Renal cortex interstitium (tissue), 11 donors: ENCODE measurements at regions not wholly inside any gene's neighbourhood (a gene's known extent, or its start where the extent isn't known, plus 50 kb on each side); places are given as distances from the start of the nearest gene placed in this dataset.
A peak's percentile ranks its signal among the peaks of the same experiment; 100 is the strongest.
"Not testable (repeated sequence)": the region's sequence is repeated elsewhere in the genome, so short reads cannot be mapped to it uniquely, and the experiment has no call there.

Experiments used
- DNase-seq, 11 donors: peaks; one replicate each; pipeline ENCODE4 v3.0.0-alpha.2; 2013; ENCODE audit warnings: low read depth in 9 of 11, low spot score in 4 of 11; ENCODE audit errors: extremely low read depth in 1 of 11

GRCh38 chr6:14543971-14544585 is 426.5 kb downstream of the CD83 start:
- no peak for DNase-seq

DNA sequence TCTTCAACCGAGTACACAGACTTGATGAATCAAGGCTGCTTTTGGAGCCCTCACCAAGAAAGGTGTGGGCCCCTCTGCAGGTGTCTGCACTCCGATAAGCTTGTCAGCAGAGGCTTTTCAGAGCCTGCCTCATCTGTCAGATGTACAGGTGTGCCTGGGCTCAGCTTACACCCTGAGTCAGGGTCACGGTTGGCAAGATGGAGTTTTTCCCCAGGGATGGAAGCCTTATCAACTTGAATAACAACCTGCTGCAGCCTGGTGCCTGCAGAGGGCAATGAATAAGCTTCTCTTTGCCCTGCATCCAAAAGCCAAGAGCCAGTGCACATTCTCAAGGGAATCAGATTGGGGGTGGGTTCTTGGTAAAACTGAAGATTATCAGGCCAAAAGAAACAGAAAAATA is 427.1 kb downstream of the CD83 start:
- DNase-seq, result no peak

- no peak for DNase-seq
Measured at GRCh38 chr6:14545496-14545895, 427.9 kb downstream of the CD83 start.

DNA sequence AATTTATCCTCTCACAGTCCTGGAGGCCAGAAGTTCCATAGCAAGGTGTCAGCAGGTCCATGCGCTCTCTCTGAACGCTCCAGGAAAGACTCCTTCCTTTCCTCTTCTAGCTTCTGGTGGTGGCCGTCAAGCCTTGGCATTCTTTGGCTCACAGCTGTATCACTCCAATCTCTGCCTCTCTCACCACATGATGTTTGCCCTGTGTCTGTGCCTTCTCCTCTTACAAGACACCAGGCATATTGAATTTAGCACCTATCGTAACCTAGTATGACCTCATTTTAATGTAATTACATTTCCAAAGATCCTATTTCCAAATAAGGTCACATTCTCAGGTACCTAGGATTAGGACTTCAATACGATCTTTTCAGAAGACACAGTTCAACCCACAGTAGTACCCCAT is 428.5 kb downstream of the CD83 start:
- no peak for DNase-seq

DNA sequence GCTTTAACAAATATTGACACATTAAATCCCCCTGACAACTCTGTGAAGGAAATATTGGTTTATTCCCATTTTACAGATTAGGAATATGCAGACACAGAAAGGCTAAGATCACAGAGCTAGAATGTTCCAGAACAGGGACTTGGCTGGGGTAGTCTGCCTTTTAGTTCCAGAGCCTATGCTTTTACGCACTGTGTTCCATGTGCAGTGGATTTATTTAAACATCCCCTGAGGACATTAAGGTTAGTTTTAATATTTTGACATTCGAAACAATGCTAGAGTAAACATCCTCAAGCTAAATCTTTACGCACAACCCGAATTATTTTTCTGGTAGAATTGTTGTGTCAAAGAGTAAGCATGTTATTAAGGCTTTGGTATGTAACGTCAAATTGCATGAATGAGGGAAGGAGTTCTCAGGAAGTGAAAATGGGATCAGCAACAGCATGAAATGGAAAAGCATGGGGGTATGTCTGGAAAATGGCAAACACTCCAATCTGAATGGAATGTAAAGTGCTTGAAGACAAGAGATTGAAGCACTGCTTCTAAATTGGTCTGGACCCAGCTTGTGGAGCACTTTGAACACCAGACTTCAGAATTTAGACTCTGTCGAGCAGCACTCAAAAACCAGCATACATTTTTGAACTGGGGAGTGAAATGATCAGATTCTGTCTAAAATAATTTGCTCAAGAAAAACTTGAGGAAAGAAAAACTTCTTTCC is 429.9 kb downstream of the CD83 start:
- no peak for DNase-seq

GRCh38 chr6:14549304-14549770 is 431.8 kb downstream of the CD83 start:
- no peak for DNase-seq

- DNase-seq, result no peak
Measured at GRCh38 chr6:14549871-14550270, 432.3 kb downstream of the CD83 start.

- DNase-seq, result no peak
Measured at GRCh38 chr6:14550410-14550809, 432.8 kb downstream of the CD83 start.

DNA sequence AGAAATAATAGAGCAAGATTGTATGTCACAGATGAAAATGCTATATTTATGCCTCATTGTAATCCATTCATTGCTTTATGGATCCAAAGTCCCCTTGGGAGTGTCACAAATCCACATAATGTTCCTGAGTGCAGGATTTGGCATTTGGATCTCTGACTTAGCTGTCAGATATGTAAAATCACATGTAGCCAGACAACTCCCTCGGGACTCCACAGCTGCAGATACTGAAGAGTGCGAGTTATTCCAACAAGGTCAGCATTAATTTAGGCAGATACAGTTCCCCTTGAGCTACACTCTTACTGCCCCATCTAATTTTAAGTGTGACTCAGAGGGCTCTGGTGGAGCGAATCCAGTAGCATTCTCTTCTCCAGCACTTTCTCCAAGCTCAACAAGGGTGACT is 433.2 kb downstream of the CD83 start:
- no peak for DNase-seq

- not testable (repeated sequence) for DNase-seq
Measured at GRCh38 chr6:14551601-14552000, 434.0 kb downstream of the CD83 start.

DNA sequence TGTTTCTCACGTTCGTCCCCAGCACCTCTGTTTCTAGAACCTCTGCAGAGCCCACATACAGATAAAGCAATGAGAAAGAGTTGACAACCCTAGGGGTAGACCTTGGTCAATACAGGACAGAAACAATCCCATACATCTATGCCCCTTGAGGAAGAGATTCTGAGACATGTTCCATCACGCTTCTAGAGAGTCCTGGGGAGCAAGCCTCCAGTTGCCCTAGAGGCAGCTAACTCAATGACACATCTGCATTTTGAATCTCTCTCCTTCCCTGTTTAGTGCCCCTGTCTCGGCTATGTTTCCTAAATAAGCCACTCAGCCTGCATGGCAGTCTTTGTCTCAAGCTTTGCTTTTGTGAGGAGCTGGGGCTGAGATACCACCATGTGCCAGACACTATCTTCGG is 435.3 kb downstream of the CD83 start:
- DNase-seq, result no peak

DNA sequence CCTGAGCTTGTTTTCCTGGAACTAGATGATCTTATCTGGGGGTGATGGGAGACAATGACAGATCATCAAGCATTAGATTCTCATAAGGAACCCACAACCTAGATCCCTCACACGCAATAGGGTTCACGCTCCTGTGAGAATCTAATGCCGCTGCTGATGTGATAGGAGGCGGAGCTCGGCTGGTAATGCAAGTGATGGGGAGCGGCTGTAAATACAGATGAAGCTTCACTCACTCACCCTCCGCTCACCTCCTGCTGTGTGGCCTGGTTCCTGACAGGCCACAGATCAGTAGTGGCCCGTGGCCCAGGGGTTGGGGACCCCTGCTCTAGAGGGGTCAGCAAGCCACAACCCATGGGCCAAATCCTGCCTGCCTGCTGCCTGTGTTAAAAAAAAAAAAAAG is 435.9 kb downstream of the CD83 start:
- DNase-seq, result no peak

DNA sequence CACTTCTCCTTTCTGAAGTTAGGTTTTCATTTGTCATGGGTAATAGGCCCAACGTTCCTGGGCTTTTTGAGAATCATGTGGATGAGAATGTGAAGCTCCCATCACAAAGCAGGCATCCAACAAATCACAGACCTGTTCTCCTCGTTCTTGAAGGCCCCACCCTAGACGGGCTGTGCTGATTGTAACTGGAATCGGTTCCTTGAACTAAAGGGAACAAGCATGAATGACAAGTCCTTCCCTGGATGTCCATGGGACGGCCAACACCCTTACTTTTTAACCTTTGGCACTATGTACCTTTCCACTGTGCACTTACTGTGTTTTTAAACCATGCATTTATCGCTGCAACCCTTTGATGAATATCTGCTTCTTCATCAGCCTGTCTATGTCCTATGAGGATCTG is 438.2 kb downstream of the CD83 start:
- no peak for DNase-seq

DNA sequence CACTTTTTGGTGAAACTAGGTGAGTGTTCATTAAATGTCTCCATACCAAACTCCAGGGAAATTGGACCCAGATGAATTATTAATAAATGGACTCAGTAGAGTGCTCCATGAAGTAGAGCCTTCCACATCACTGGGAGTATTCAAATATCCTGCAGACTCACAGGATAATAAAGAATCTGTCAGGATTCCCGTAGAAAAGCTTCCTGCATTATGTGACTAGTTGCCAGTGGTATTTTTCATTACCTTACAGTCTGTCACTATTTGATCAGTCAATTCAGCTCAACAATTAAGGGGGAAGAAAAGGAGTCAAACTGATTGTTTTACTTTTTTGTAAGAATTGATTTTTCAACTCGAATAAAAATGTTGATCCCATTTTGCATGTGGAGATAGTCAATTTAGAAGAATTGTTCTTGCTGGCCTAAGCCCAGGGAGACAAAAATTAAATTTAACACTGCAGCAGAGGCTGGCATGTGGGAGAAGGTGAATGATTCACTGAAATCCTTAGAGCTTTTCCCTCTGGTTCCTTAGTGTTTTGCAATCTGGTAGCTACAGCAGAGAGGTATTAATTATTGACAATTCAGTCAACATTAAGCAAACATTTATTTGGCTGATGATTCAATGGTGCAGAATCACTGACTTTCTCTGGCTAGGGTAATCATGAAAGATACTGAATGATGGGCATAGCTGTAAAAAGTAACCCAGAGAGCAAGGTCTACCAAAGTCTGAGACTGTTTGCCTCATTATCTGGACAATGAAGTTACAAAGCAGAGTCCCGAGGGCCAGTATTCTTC is 442.4 kb downstream of the CD83 start:
- peak in 3 of 11 donors; percentile 18 to 29 (median 20) for DNase-seq

DNA sequence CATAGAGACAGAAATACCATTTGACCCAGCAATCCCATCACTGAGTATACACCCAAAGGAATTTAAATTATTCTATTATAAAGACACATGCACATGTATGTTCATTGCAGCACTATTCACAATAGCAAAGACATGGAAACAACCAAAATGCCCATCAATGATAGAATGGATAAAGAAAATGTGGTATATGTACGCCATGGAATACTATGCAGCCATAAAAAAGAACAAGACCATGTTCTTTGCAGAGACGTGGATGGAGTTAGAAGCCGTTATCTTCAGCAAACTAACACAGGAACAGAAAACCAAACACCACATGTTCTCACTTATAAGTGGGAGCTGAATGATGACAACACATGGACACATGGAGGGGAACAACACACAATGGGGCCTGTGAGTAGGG is 444.0 kb downstream of the CD83 start:
- DNase-seq, result not testable (repeated sequence)

GRCh38 chr6:14567842-14568241 is 450.3 kb downstream of the CD83 start:
- DNase-seq, result no peak

DNA sequence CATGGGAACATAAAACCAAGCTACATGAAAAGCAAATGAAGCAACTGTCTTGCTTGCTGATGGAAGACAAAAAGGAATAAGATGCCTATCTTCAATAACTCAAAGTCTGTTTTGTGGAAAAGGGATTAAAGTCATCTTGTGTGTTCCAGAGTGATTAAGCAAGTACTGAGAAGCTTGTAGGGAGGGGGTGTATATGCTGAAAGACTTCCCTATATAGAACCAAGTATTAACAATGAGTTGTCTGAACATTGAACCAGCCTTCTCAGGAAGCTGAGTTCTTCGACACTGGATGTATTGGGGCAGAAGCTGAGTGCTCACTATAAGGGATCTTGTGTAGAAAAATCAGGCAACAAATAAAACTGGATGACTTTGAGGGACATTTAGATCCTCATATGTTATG is 451.8 kb downstream of the CD83 start:
- no peak for DNase-seq

DNA sequence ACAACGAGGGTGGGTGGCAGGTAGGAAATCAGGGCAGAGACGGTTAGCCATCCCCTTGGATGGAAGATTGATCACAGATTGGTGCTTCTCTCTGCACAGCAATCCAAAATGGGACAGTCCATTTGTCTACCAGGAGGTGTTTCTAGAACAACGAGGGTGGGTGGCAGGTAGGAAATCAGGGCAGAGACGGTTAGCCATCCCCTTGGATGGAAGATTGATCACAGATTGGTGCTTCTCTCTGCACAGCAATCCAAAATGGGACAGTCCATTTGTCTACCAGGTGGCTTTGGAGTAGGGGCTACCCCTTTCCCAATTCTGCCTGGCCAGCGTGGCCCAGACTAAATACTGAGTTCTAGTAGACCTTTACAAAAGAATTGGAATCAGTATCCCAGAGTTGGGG is 452.3 kb downstream of the CD83 start:
- DNase-seq, result not testable (repeated sequence)

DNA sequence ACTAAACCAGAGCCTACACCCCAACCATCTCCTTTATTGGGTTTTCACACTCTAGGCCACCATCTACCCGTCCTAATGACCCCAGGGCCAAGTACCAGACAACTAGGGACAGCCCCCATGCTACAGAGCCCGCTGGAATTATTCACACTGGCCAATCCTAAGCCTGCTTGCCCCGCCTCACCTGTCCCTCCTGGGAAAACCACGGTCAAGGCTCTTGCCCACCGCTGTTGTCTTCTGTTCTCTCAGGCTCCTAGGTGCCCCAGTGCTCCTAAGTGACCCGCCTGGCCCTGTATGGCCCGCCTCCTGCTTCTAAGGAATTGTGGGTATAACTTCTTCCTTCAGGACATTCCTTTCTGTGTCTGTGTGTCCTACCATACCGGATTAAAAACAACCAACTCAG is 453.4 kb downstream of the CD83 start:
- DNase-seq, result no peak

- DNase-seq, result no peak
Measured at GRCh38 chr6:14571746-14572145, 454.2 kb downstream of the CD83 start.
